ENCODE measurements at regions not wholly inside any gene's neighbourhood (a gene's known extent, or its start where the extent isn't known, plus 50 kb on each side); places are given as distances from the start of the nearest gene placed in this dataset.
"Not testable (repeated sequence)": the region's sequence is repeated elsewhere in the genome, so short reads cannot be mapped to it uniquely, and the experiment has no call there.

GRCh38 chr11:116328851-116329250, 443.9 kb downstream of the BUD13 start:
- DNase-seq: no peak

- no peak for DNase-seq
Measured at GRCh38 chr11:116328391-116328790, 444.4 kb downstream of the BUD13 start.

GRCh38 chr11:116326146-116326545, 446.6 kb downstream of the BUD13 start:
- no peak for DNase-seq

GRCh38 chr11:116325247-116325646, 447.5 kb downstream of the BUD13 start:
- no peak for DNase-seq

GRCh38 chr11:116324077-116324476, 448.7 kb downstream of the BUD13 start:
- DNase-seq: not testable (repeated sequence)

- no peak for DNase-seq
Measured at GRCh38 chr11:116317212-116317611, 455.6 kb downstream of the BUD13 start.

GRCh38 chr11:116314006-116314405, 458.8 kb downstream of the BUD13 start:
- no peak for DNase-seq

GRCh38 chr11:116312570-116313391, 460.0 kb downstream of the BUD13 start:
- peak; percentile 98 for DNase-seq

- peak; percentile 93 for DNase-seq
Measured at GRCh38 chr11:116311206-116311605, 461.6 kb downstream of the BUD13 start.

GRCh38 chr11:116310698-116311097, 462.1 kb downstream of the BUD13 start:
- no peak for DNase-seq

- no peak for DNase-seq
Measured at GRCh38 chr11:116310226-116310625, 462.6 kb downstream of the BUD13 start.

GRCh38 chr11:116309446-116309845, 463.3 kb downstream of the BUD13 start:
- DNase-seq: no peak

- no peak for DNase-seq
Measured at GRCh38 chr11:116302756-116303155, 470.0 kb downstream of the BUD13 start.

GRCh38 chr11:116301141-116301540, 471.6 kb downstream of the BUD13 start:
- no peak for DNase-seq

- DNase-seq: peak; percentile 32
Measured at GRCh38 chr11:116300232-116300631, 472.6 kb downstream of the BUD13 start.

- DNase-seq: no peak
Measured at GRCh38 chr11:116294630-116295029, 478.2 kb downstream of the BUD13 start.

- no peak for DNase-seq
Measured at GRCh38 chr11:116287866-116288265, 484.9 kb downstream of the BUD13 start.

- peak; percentile 36 for DNase-seq
Measured at GRCh38 chr11:116285026-116285425, 487.8 kb downstream of the BUD13 start.

- DNase-seq: no peak
Measured at GRCh38 chr11:116283300-116283699, 489.5 kb downstream of the BUD13 start.

GRCh38 chr11:116282481-116282880, 490.3 kb downstream of the BUD13 start:
- DNase-seq: no peak

GRCh38 chr11:116281173-116282160, 491.3 kb downstream of the BUD13 start:
- DNase-seq: no peak

GRCh38 chr11:116279511-116279910, 493.3 kb downstream of the BUD13 start:
- no peak for DNase-seq

GRCh38 chr11:116278076-116278475, 494.7 kb downstream of the BUD13 start:
- DNase-seq: no peak
